HG02678 (cell line): ENCODE measurements at regions not wholly inside any gene's neighbourhood (a gene's known extent, or its start where the extent isn't known, plus 50 kb on each side); places are given as distances from the start of the nearest gene placed in this dataset.

ENCODE experiments used
- ATAC-seq: cut with Tn5 transposase; IDR thresholded peaks from one replicate; pipeline ENCODE4 v1.9.1; 2021; ENCODE audit warnings: mild to moderate bottlenecking, moderate library complexity; ENCODE audit not compliant: unreplicated experiment

GRCh38 chr3:14335774-14336748 is 66.3 kb upstream of the SLC6A6 start:
- no peak for ATAC-seq

- no peak for ATAC-seq
Observed at GRCh38 chr3:14336749-14337598, 65.4 kb upstream of the SLC6A6 start.

GRCh38 chr3:14337828-14338227 is 64.6 kb upstream of the SLC6A6 start:
- no peak for ATAC-seq

GRCh38 chr3:14338242-14338641 is 64.2 kb upstream of the SLC6A6 start:
- no peak for ATAC-seq

- ATAC-seq: no peak
Observed at GRCh38 chr3:14338898-14339458, 63.4 kb upstream of the SLC6A6 start.

- no peak for ATAC-seq
Observed at GRCh38 chr3:14340960-14341708, 61.3 kb upstream of the SLC6A6 start.

- ATAC-seq: no peak
Observed at GRCh38 chr3:14343338-14344112, 58.9 kb upstream of the SLC6A6 start.

- ATAC-seq: no peak
Observed at GRCh38 chr3:14344351-14344750, 58.1 kb upstream of the SLC6A6 start.

- no peak for ATAC-seq
Observed at GRCh38 chr3:14345496-14346150, 56.8 kb upstream of the SLC6A6 start.

GRCh38 chr3:14346191-14346590 is 56.2 kb upstream of the SLC6A6 start:
- no peak for ATAC-seq

- ATAC-seq: no peak
Observed at GRCh38 chr3:14346642-14347041, 55.8 kb upstream of the SLC6A6 start.

- ATAC-seq: no peak
Observed at GRCh38 chr3:14347110-14347509, 55.3 kb upstream of the SLC6A6 start.

- no peak for ATAC-seq
Observed at GRCh38 chr3:14351617-14352001, 50.8 kb upstream of the SLC6A6 start.

GRCh38 chr3:14352002-14352627 is 50.3 kb upstream of the SLC6A6 start:
- ATAC-seq: no peak
